NCI-H446 treated with DMSO at 0.1 percent for 48 hours (cell line): ENCODE measurements at regions not wholly inside any gene's neighbourhood (a gene's known extent, or its start where the extent isn't known, plus 50 kb on each side); places are given as distances from the start of the nearest gene placed in this dataset.
"Not testable (repeated sequence)": the region's sequence is repeated elsewhere in the genome, so short reads cannot be mapped to it uniquely, and the experiment has no call there.

Experiments
- DNase-seq: peaks from one replicate; lab custom pipeline; 2025; lab: John Stamatoyannopoulos, UW

GRCh38 chr7:11221984-11222383 is 248.3 kb downstream of the PHF14 start:
- DNase-seq = no peak

DNA sequence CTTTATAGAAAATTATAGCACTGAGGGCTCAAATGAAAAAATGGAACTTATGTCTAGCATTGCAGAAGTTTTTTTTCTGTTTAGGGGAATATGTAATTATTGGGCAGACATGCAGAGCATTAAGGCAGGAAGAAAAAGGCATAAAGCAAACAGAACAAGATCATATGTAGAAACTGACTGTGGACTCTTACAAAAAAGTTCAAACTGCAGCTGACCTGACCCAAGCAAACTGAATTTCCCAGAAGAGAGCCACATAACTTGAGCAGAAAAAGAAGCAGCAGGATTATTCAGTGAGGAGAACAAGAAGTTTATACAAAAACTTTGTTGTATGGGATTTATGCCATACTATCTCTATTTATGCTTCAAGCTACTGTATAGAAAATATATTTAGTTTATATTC is 250.9 kb downstream of the PHF14 start:
- DNase-seq = no peak

DNA sequence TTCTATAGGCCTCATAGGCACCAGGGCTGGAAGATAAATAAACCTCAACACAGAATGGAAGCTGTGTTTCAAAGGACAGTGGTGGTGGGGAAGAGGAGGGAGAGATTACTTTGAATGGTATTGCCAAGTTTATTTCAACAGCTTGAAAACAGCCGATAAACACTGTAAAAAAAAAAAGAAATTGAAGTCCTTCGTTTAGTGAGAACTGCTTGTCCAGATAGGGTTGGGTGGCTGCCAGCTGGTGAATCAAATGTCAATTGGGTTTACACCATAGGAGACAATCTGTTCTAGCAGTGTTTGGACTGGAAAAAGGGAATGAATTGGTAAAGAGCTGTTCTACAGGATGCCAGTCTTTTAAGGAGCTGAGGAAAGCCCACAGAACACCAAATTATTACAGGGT is 254.8 kb downstream of the PHF14 start:
- peak; percentile 90 for DNase-seq

- DNase-seq = no peak
These were observed 257.5 kb downstream of the PHF14 start for GRCh38 chr7:11231190-11231589.

DNA sequence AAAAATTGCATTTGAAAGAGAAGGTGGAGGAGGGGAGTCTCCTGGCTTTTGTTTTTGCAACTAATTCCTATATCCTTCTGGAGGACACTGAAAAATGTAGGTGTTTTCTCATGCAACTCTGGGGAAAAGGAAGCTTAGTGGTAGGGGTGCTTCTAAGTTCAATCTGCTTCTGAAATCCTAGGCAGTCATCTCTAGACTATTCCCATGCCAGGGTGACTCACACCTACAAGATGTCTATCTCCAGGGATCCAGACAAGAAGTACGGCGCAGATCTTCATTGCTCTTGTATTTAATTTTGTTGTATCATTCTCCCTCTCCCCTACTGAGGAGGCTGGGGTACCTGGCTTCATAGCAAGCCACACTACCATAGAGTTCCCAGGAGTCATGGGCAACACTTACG is 258.8 kb downstream of the PHF14 start:
- DNase-seq = no peak

DNA sequence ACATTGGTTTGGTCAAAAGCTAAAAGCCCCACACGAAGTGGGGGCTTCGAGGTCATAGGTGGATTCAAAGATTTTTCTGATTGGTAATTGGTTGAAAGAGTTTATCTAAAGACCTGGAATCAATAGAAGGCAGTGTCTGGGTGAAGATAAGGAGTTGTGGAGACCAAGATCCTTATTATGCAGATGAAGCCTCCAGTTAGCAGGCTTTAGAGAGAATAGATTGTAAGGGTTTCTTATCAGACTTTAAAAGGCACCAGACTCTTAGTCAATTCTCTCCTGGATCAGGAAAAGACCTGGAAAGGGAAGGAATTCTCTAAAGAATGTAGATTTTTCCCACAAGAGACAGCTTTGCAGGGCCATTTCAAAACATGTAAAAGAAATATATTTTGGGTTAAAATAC is 260.2 kb downstream of the PHF14 start:
- DNase-seq = no peak

- DNase-seq = no peak
These were observed 261.8 kb downstream of the PHF14 start for GRCh38 chr7:11235491-11235890.

DNA sequence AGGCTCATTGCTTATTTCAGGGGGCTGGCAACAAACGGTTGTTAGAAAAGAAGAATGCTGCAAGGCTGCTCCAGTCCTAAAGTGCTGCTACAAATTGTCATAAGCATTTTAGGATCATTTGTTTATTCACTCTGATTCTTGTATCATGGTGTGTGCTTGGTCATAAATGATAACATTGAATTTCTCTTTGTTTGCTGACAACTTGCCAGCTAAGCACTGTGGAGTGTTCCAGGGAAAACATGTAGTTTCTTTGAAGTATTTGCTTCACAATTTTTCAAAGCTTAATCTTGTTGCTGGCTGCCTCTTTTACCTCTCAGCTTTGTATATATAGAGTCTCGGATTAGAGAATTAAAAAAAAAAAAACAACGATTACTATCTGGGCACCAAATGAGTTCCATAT is 263.0 kb downstream of the PHF14 start:
- no peak for DNase-seq

GRCh38 chr7:11237742-11238141 is 264.1 kb downstream of the PHF14 start:
- no peak for DNase-seq

- no peak for DNase-seq
These were observed 265.6 kb downstream of the PHF14 start for GRCh38 chr7:11239316-11239715.

DNA sequence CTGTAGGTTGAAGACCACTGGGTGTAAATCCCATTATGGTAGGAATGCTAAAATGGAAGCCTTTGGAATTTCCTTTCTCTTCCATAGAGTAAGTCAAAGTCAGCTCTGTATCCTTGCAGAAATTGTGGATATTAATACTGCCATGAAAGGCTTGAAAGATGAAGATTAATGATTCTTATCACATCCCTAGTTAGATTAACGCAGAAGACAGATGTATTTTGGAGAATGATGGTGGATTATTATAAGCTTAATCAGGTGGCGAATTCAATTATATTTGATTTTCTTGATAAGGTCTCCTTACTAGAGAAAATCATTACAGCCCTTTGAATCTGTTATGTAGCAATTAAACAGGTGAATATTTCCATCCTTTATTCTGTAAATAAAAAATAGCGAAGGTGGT is 270.1 kb downstream of the PHF14 start:
- no peak for DNase-seq

DNA sequence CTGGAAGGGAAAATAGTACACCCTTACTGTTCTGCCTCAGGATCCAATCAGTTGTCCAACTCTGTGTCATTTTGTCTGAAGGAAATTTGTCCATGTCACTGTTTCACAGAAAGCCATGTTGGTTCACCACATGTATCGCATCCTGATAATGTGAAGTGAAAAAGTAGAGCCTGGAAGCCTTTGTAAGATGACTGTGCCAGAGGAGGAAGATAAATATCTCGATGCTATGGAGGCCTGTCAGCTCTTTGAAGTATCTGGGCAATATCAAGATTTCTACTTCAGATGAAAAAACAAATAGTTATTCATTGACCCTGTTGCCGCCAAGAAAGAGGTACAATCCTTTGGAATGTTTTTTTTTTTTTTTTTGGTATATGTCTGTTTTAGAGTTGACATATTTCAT is 270.5 kb downstream of the PHF14 start:
- DNase-seq = no peak

DNA sequence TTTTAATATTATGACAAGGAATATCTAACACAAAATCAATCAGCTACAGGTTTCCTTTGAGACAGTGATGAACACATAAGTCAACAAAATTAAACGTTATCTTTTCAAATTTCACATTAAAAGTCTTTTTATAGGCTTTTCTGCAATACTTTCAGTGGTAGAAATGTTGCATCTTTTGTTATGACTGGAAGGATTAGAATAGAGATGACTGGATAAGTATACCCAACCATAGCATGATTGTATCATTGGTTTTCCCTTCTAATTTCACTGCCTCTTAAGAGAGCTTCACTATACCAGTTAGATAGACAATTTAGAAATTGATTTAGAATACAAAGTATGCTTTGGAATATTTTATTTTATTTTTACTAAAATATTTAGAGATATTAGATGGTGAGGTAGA is 273.9 kb downstream of the PHF14 start:
- DNase-seq = no peak

GRCh38 chr7:11251436-11251835 is 277.8 kb downstream of the PHF14 start:
- no peak for DNase-seq

- no peak for DNase-seq
These were observed 278.4 kb downstream of the PHF14 start for GRCh38 chr7:11252011-11252607.

- DNase-seq = no peak
These were observed 279.1 kb downstream of the PHF14 start for GRCh38 chr7:11252705-11253272.

DNA sequence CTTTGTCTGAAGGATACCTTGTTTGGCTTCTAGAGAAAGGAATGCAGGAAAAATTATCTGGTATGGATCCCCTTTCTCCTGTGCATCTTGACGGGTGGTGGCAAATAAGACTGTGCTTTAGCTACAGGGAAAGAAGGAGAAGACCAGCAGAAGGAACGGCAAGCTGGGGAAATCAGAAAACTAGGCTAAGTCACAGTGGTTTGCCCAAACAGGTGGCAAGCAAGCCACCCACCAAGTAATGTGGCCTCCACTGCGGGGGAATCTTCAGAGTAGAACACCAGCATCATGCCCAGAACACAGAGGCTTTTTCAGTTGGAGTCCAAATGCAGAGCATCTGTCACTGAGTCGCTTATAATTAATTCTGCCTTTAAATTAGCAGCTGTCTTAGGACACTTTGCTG is 282.8 kb downstream of the PHF14 start:
- DNase-seq = no peak

DNA sequence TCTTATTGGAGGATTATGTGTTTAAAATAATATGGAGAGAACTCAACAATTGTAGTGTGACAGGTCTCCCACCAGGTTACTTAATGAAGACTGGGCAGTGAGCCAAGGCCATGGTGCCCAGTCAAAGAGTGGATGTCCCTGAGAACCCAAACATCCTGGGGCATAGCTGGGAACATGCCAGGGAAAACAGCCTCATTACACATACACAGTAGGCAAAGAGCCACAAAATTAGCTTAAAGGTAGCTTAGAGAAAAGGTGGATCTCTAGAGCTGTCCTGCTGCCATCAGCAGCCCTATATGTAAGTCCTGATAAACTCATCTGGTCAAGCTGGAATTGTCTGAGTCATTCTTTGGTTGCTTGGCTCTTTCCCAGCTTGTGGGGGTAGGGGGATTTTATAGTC is 287.8 kb downstream of the PHF14 start:
- peak; percentile 66 for DNase-seq

DNA sequence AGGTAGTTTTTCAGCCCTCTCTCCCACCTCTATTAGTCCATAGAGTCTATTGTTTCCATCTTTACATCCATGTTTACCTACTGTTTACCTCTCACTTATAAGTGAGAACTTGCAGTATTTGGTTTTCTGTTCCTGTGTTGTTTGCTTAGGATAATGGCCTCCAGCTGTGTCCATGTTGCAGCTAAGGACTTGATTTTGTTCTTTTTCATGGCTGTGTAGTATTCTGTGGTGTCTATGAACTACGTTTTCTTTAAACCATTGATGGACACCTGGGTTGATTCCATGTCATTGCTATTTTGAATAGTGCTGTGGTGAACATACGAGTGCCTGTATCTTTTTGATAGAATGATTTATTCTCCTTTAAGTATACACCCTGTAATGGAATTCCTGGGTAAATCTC is 292.4 kb downstream of the PHF14 start:
- no peak for DNase-seq

DNA sequence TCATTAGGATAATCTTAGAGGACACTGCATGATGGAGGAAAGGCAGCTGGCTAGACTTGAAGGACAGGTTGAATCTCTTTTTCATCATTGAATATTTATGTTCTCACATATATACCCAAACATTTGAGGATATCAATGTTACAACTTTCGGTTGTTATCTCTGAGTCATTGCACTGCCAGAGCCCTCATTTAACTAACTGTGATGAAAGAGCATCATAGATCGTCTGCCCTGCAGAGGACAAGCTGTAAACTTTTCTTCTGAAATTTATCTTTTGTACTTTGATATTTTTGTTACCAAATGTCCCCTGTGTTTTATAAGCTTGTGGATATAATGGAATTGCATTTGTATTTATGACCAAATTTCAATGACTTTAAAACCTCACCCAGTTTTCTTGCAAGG is 298.7 kb downstream of the PHF14 start:
- no peak for DNase-seq

DNA sequence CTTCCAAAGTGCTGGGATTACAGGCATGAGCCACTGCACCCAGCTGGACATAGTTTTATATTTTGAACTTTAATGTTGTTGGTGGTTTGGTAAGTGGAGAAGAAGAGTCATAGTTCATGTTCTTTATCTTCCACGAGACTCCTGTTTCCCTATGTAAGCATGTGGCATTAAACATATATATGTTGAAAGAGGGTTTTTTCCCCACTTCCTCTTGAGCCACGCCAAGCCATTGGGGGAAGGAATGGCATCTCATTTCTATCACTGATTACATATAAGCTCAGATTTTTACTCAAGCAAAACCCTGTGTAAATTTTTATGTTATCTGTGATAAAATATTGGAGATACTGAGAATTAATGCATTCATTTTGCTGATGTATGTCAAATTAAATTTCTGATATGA is 300.4 kb downstream of the PHF14 start:
- DNase-seq = no peak

- DNase-seq = no peak
These were observed 308.3 kb downstream of the PHF14 start for GRCh38 chr7:11281953-11282352.

GRCh38 chr7:11283584-11283983 is 309.9 kb downstream of the PHF14 start:
- not testable (repeated sequence) for DNase-seq

DNA sequence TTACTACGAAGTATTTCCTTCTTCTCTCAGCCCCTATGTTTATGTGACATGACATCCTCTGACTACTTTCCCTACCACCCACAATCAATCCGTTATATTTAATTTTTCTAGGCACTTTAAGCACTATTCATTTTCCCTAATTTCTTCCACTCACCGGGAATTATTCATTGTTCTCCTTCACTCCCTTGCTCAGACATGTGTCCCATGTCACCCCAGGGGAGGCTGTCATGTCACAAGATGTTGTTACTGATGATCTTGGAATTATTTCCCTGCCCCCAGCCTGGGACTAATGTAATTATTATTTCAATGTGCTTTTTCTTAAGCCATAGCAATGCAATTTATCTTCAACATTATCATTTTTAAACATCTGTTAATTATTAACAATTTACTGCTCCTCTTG is 317.2 kb downstream of the PHF14 start:
- no peak for DNase-seq
